ENCODE measurements at regions not wholly inside any gene's neighbourhood (a gene's known extent, or its start where the extent isn't known, plus 50 kb on each side); places are given as distances from the start of the nearest gene placed in this dataset.
A peak's percentile ranks its signal among the peaks of the same experiment; 100 is the strongest.

- DNase-seq, result peak in 1 of 3 donors; percentile 22
- no peak overlapping the region for H3K4me3 ChIP-seq
- H3K36me3 ChIP-seq (ENCODE audit: control insufficient read depth in 4 of 4, insufficient read depth in 4 of 4, low read length in 4 of 4), result no peaks in the 10 kb centered on the region
- H3K27me3 ChIP-seq (ENCODE audit: control insufficient read depth in 3 of 3, insufficient read depth in 3 of 3, low read length in 2 of 3), result no peaks in the 10 kb centered on the region
- ATAC-seq (ENCODE audit: insufficient read depth, low FRiP score), result no peak
- WGBS, 2 donors, result 15 to 20% methylated on average over 2 of the region's 2 CpGs
- H3K4me1 ChIP-seq (ENCODE audit: control insufficient read depth in 5 of 5, insufficient read depth in 5 of 5, low read length in 5 of 5), result no peaks in the 10 kb centered on the region
- no peak overlapping the region for H3K9ac ChIP-seq (ENCODE audit: insufficient read depth in 1 of 2, low read length in 2 of 2)
- no peaks in the 10 kb centered on the region for H3K9me3 ChIP-seq (ENCODE audit: control insufficient read depth in 4 of 4, insufficient read depth in 3 of 4, low read length in 3 of 4)
- H3K27ac ChIP-seq (ENCODE audit: low read depth in 1 of 2, low read length in 1 of 2), result no peak overlapping the region
- TF ChIP-seq CTCF (IDR thresholded peaks at IDR 0.05; ENCODE audit: control extremely low read depth, extremely low read depth), result no peak
Measured at GRCh38 chr7:9981742-9982349, 991.8 kb upstream of the PHF14 start.

DNA sequence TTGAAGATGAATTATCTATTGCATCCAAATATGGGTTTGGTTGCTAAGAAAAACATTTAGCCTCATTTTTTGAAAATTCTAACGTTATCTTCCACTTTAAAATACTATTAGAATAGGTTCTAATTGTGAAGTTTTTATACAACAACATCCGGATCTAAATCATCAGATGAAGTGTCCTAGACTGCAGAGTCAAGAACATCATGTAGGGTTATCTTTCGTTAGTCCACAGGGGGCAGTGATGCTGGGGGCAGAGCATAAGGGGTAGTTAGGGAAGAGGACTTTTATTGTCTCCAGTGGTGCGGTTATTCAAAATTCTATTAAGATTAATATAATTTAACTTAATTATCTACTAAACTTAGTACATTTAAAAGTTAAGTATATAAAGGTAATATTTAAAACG is 990.6 kb upstream of the PHF14 start:
- WGBS, 2 donors, result 79 to 80% methylated on average over 5 of the region's 5 CpGs
- peaks cover 0 to 2% (median 0%) of the 10 kb centered on the region in 4 donors for H3K9me3 ChIP-seq (ENCODE audit: control insufficient read depth in 4 of 4, insufficient read depth in 3 of 4, low read length in 3 of 4)
- no peaks in the 10 kb centered on the region for H3K27me3 ChIP-seq (ENCODE audit: control insufficient read depth in 3 of 3, insufficient read depth in 3 of 3, low read length in 2 of 3)
- DNase-seq (no peak), ATAC-seq (ENCODE audit: insufficient read depth, low FRiP score) (no peak)
- no peak overlapping the region for H3K9ac ChIP-seq (ENCODE audit: insufficient read depth in 1 of 2, low read length in 2 of 2)
- no peak overlapping the region for H3K4me3 ChIP-seq
- H3K4me1 ChIP-seq (ENCODE audit: control insufficient read depth in 5 of 5, insufficient read depth in 5 of 5, low read length in 5 of 5), result no peaks in the 10 kb centered on the region
- H3K36me3 ChIP-seq (ENCODE audit: control insufficient read depth in 4 of 4, insufficient read depth in 4 of 4, low read length in 4 of 4), result no peaks in the 10 kb centered on the region
- no peak overlapping the region for H3K27ac ChIP-seq (ENCODE audit: low read depth in 1 of 2, low read length in 1 of 2)
- TF ChIP-seq CTCF (IDR thresholded peaks at IDR 0.05; ENCODE audit: control extremely low read depth, extremely low read depth), result no peak

DNA sequence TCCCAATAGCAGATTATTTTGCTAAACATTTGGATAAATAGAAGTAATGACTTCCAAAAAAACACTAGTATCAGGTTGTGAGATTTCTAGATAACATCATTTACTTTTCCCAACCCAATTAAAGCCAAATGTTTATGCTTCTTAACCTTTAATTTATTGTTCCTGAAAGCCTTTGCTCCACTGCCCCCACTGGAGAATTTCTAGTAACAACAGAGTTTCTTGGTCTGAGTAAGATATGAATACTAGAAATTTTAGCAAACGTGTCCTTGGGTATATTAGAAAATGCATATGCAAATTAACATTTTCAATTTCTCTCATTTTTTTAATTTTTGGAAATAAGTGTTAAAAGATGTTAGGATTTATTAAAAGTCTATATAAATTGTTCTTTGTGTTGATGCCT is 958.0 kb upstream of the PHF14 start:
- Histone ChIP-seq H3K27me3 (ENCODE audit: control insufficient read depth in 3 of 3, insufficient read depth in 3 of 3, low read length in 2 of 3) (no peaks in the 10 kb centered on the region), H3K4me1 (ENCODE audit: control insufficient read depth in 5 of 5, insufficient read depth in 5 of 5, low read length in 5 of 5) (no peaks in the 10 kb centered on the region), H3K27ac (ENCODE audit: low read depth in 1 of 2, low read length in 1 of 2) (no peak overlapping the region), H3K9me3 (ENCODE audit: control insufficient read depth in 4 of 4, insufficient read depth in 3 of 4, low read length in 3 of 4) (peaks cover 0 to 7% (median 0%) of the 10 kb centered on the region in 4 donors), H3K4me3 (no peak overlapping the region), H3K36me3 (ENCODE audit: control insufficient read depth in 4 of 4, insufficient read depth in 4 of 4, low read length in 4 of 4) (no peaks in the 10 kb centered on the region), H3K9ac (ENCODE audit: insufficient read depth in 1 of 2, low read length in 2 of 2) (no peak overlapping the region)
- 65 to 71% methylated on average over 1 of the region's 1 CpG for WGBS, 2 donors
- TF ChIP-seq CTCF (IDR thresholded peaks at IDR 0.05; ENCODE audit: control extremely low read depth, extremely low read depth), result no peak
- DNase-seq (peak in 1 of 3 donors; percentile 3), ATAC-seq (ENCODE audit: insufficient read depth, low FRiP score) (no peak)

GRCh38 chr7:10022480-10022879 is 951.2 kb upstream of the PHF14 start:
- no peaks in the 10 kb centered on the region for H3K27me3 ChIP-seq (ENCODE audit: control insufficient read depth in 3 of 3, insufficient read depth in 3 of 3, low read length in 2 of 3)
- H3K27ac ChIP-seq (ENCODE audit: low read depth in 1 of 2, low read length in 1 of 2), result no peak overlapping the region
- no peaks in the 10 kb centered on the region for H3K9me3 ChIP-seq (ENCODE audit: control insufficient read depth in 4 of 4, insufficient read depth in 3 of 4, low read length in 3 of 4)
- H3K4me1 ChIP-seq (ENCODE audit: control insufficient read depth in 5 of 5, insufficient read depth in 5 of 5, low read length in 5 of 5), result no peaks in the 10 kb centered on the region
- no peak for DNase-seq
- ATAC-seq (ENCODE audit: insufficient read depth, low FRiP score), result no peak
- no peaks in the 10 kb centered on the region for H3K36me3 ChIP-seq (ENCODE audit: control insufficient read depth in 4 of 4, insufficient read depth in 4 of 4, low read length in 4 of 4)
- H3K9ac ChIP-seq (ENCODE audit: insufficient read depth in 1 of 2, low read length in 2 of 2), result no peak overlapping the region
- 85 to 96% methylated on average over 3 of the region's 3 CpGs for WGBS, 2 donors
- no peak for TF ChIP-seq CTCF (IDR thresholded peaks at IDR 0.05; ENCODE audit: control extremely low read depth, extremely low read depth)
- no peak overlapping the region for H3K4me3 ChIP-seq
